RWPE1 (cell line): ENCODE measurements at regions not wholly inside any gene's neighbourhood (a gene's known extent, or its start where the extent isn't known, plus 50 kb on each side); places are given as distances from the start of the nearest gene placed in this dataset.
A peak's percentile ranks its signal among the peaks of the same experiment; 100 is the strongest.
"Not testable (repeated sequence)": the region's sequence is repeated elsewhere in the genome, so short reads cannot be mapped to it uniquely, and the experiment has no call there.

ENCODE experiments used
- CTCF ChIA-PET: fragments of 350-600 bp; sonication (Branson Sonifier 250); formaldehyde crosslinking; extraction: SDS; loops from one replicate; lab custom pipeline; 2021; lab: Yijun Ruan, JAX
- POLR2A ChIA-PET: fragments of 400-600 bp; formaldehyde crosslinking; extraction: SDS; loops from one replicate; lab custom pipeline; 2020; ENCODE audit warnings: antibody characterized with exemption; ENCODE audit not compliant: low non-redundant PET; lab: Yijun Ruan, JAX
- DNase-seq: peaks from one replicate; pipeline ENCODE4 v3.0.0; 2012; ENCODE audit warnings: low spot score
- H3K27ac ChIP-seq: fragments of 450-650 bp; 2 replicates; pipeline ENCODE4 v1.5.1; 2017
- CTCF ChIP-seq: fragments of 450-650 bp; conservative IDR thresholded peaks from 2 replicates; pipeline ENCODE4 v1.5.1; 2017; ENCODE audit warnings: low read depth, mild to moderate bottlenecking

GRCh38 chr7:94182066-94182465 lies 177.9 kb upstream of the BET1 start:
- CTCF ChIA-PET = interaction anchor here (0.6 kb wide), 1 partner anchor 13 kb away, joined by 3 read pairs; no protein-coding TSS in a partner anchor
- POLR2A ChIA-PET = no interaction called here
- H3K27ac ChIP-seq = no peak overlapping the region
- no peak for DNase-seq
- TF ChIP-seq CTCF = no peak

GRCh38 chr7:94182721-94183120 lies 178.6 kb upstream of the BET1 start:
- ChIA-PET POLR2A (no interaction called here), CTCF (no interaction called here)
- DNase-seq = no peak
- peak overlapping the region; percentile 91 for H3K27ac ChIP-seq
- no peak for TF ChIP-seq CTCF

GRCh38 chr7:94183289-94183749 lies 179.2 kb upstream of the BET1 start:
- peak; percentile 90 for DNase-seq
- CTCF ChIA-PET = no interaction called here
- peak overlapping the region; percentile 91 for H3K27ac ChIP-seq
- POLR2A ChIA-PET = no interaction called here
- no peak for TF ChIP-seq CTCF

GRCh38 chr7:94183891-94184290 lies 179.7 kb upstream of the BET1 start:
- POLR2A ChIA-PET = no interaction called here
- no peak overlapping the region for H3K27ac ChIP-seq
- TF ChIP-seq CTCF = no peak
- DNase-seq = no peak
- CTCF ChIA-PET = no interaction called here

GRCh38 chr7:94188350-94188749 lies 184.2 kb upstream of the BET1 start:
- ChIA-PET POLR2A (no interaction called here), CTCF (interaction anchor here (0.7 kb wide), 1 partner anchor 28 kb away, joined by 3 read pairs; no protein-coding TSS in a partner anchor)
- no peak for DNase-seq
- no peak overlapping the region for H3K27ac ChIP-seq
- no peak for TF ChIP-seq CTCF

- TF ChIP-seq CTCF = no peak
- ChIA-PET POLR2A (no interaction called here), CTCF (no interaction called here)
- DNase-seq = peak; percentile 28
- peak overlapping the region; percentile 77 for H3K27ac ChIP-seq
These were observed 186.5 kb upstream of the BET1 start for GRCh38 chr7:94190599-94191061.

GRCh38 chr7:94194426-94194825 lies 190.3 kb upstream of the BET1 start:
- CTCF ChIA-PET, H3K27ac ChIP-seq, DNase-seq, POLR2A ChIA-PET: not testable (repeated sequence)
